Heart left ventricle (tissue), 13 donors: ENCODE measurements at regions not wholly inside any gene's neighbourhood (a gene's known extent, or its start where the extent isn't known, plus 50 kb on each side); places are given as distances from the start of the nearest gene placed in this dataset.

Experiments used
- POLR2A ChIP-seq, 2 donors: fragments of 450-650 bp; IDR thresholded peaks; one replicate each; pipeline ENCODE4 v1.6.1; 2017; ENCODE audit warnings: antibody characterized with exemption in 2 of 2, mild to moderate bottlenecking in 2 of 2, moderate library complexity in 2 of 2
- TF ChIP-seq, protein P1 (sequence below), 12 donors: fragments of 200-600 bp; sonication (generic) in 4 of 12; IDR thresholded peaks; one replicate each; pipeline versions ENCODE4 v1.5.0 to v1.8.0; 2018 to 2022; ENCODE audit warnings: antibody characterized with exemption in 12 of 12, mild to moderate bottlenecking in 5 of 12
- donor health status: ischemic (EF 13 %, LVEDD 7.1; RV severe dilation, severe dysfunction).
- donor health status: DM: no; HTN: yes; CAD: no.
- donor health status: DM: no; HTN: no; CAD: no.
- donor health status: ischemic (EF 25% LVEDD 6.9; RV normal size, moderate dysfunction).
- donor health status: ischemic (EF 25% LVEDD 5.7; RV mildly dilated, moderate dysfunction).
- donor health status: ischemic (EF 35%, LVEDD 5.7; RV mildly dilated, moderate dysfunction).
- donor health status: nonischemic (EF 11% LVEDD 7.7; RV severe dilation, severe dysfunction).
- donor health status: DM: yes; HTN: yes; CAD: no.
- donor health status: PGD.
- donor health status: ischemic (EF 29% LVEDD 5.4; RV normal size, mild dysfunction).
- donor health status: nonischemic (EF 23%, LVEDD 6.1; RV moderate dilation, normal function).

DNA sequence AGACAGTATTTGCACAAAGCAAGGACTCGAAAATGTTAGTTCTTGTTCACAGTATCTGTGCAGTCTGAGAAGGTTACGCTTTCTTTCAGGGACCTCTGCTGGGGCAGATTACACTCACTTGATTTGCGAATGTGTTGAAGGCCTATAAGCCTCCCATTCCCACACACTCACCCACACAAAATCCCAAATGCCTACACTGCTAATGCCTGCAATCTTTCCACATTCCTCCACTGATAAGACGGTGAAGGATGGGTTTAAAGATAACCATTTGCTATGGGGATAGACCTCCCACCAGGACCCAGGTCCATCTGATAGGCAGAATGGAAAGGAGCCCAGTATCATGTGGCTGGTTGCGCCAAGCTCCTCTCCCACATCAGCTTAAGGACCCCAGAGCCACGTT, 394.9 kb upstream of the SALL1 start:
- TF ChIP-seq, protein P1, sequence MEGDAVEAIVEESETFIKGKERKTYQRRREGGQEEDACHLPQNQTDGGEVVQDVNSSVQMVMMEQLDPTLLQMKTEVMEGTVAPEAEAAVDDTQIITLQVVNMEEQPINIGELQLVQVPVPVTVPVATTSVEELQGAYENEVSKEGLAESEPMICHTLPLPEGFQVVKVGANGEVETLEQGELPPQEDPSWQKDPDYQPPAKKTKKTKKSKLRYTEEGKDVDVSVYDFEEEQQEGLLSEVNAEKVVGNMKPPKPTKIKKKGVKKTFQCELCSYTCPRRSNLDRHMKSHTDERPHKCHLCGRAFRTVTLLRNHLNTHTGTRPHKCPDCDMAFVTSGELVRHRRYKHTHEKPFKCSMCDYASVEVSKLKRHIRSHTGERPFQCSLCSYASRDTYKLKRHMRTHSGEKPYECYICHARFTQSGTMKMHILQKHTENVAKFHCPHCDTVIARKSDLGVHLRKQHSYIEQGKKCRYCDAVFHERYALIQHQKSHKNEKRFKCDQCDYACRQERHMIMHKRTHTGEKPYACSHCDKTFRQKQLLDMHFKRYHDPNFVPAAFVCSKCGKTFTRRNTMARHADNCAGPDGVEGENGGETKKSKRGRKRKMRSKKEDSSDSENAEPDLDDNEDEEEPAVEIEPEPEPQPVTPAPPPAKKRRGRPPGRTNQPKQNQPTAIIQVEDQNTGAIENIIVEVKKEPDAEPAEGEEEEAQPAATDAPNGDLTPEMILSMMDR (IDR thresholded peaks at IDR 0.05): no peak
- no peak for TF ChIP-seq POLR2A (IDR thresholded peaks at IDR 0.05)
